ENCODE measurements at regions not wholly inside any gene's neighbourhood (a gene's known extent, or its start where the extent isn't known, plus 50 kb on each side); places are given as distances from the start of the nearest gene placed in this dataset.
"Not testable (repeated sequence)": the region's sequence is repeated elsewhere in the genome, so short reads cannot be mapped to it uniquely, and the experiment has no call there.

DNA sequence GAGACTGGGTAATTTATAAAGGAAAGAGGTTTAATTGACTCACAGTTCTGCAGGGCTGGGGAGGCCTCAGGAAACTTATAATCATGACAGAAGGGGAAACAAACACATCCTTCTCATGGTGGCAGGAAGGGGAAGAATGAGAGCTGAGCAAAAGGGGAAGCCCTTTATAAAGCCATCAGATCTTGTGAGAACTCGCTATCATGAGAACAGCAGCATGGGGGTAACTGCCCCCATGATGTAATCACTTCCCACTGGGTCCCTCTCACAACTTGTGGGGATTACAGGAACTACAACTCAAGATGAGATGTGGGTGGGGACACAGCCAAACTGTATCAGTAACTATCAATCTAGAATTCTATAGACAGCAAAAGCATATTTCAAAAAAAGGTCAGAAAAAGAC, 64.7 kb upstream of the ACTRT2 start:
- no peak overlapping the region for H3K4me3 ChIP-seq
- no peak for DNase-seq (ENCODE audit: low spot score in 2 of 2)
- H3K9me3 ChIP-seq: peaks cover 16 to 57% of the 10 kb centered on the region in 2 donors
- TF ChIP-seq, protein P1, sequence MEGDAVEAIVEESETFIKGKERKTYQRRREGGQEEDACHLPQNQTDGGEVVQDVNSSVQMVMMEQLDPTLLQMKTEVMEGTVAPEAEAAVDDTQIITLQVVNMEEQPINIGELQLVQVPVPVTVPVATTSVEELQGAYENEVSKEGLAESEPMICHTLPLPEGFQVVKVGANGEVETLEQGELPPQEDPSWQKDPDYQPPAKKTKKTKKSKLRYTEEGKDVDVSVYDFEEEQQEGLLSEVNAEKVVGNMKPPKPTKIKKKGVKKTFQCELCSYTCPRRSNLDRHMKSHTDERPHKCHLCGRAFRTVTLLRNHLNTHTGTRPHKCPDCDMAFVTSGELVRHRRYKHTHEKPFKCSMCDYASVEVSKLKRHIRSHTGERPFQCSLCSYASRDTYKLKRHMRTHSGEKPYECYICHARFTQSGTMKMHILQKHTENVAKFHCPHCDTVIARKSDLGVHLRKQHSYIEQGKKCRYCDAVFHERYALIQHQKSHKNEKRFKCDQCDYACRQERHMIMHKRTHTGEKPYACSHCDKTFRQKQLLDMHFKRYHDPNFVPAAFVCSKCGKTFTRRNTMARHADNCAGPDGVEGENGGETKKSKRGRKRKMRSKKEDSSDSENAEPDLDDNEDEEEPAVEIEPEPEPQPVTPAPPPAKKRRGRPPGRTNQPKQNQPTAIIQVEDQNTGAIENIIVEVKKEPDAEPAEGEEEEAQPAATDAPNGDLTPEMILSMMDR (IDR thresholded peaks at IDR 0.05): no peak
- TF ChIP-seq POLR2A (IDR thresholded peaks at IDR 0.05): no peak
- no peak for TF ChIP-seq POLR2AphosphoS5 (IDR thresholded peaks at IDR 0.05)
- intact Hi-C loops (cut with DNase I; ENCODE audit: low total_unique reads): no loop called here
- no peak overlapping the region for H3K27ac ChIP-seq
- no peaks in the 10 kb centered on the region for H3K36me3 ChIP-seq
- peaks cover 0 to 25% of the 10 kb centered on the region in 2 donors for H3K27me3 ChIP-seq
- H3K4me1 ChIP-seq: no peaks in the 10 kb centered on the region

DNA sequence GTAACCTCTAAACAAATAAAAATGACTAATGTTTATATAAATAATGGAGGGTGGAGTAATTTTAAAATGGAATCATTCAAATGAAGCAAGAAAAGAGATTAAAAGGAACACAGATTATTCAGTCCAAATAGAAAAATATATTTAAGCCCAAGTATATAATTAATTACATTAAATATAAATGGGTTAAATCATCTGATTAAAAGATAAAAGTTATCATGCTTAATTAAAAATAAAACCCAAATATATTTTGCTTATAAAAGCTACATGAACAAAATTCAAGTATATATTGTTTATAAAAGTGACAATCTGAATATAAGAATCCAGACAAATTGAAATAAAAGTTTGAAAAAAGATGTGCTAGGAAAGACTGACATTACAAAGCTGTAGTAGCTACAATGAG, 63.9 kb upstream of the ACTRT2 start:
- DNase-seq (ENCODE audit: low spot score in 2 of 2): no peak
- H3K27ac ChIP-seq: no peak overlapping the region
- peaks cover 16 to 57% of the 10 kb centered on the region in 2 donors for H3K9me3 ChIP-seq
- no peak for TF ChIP-seq POLR2AphosphoS5 (IDR thresholded peaks at IDR 0.05)
- TF ChIP-seq POLR2A (IDR thresholded peaks at IDR 0.05): no peak
- TF ChIP-seq, protein P1 (IDR thresholded peaks at IDR 0.05): no peak
- H3K27me3 ChIP-seq: peaks cover 0 to 25% of the 10 kb centered on the region in 2 donors
- H3K36me3 ChIP-seq: no peaks in the 10 kb centered on the region
- no peaks in the 10 kb centered on the region for H3K4me1 ChIP-seq
- intact Hi-C loops (cut with DNase I; ENCODE audit: low total_unique reads): no loop called here
- no peak overlapping the region for H3K4me3 ChIP-seq

DNA sequence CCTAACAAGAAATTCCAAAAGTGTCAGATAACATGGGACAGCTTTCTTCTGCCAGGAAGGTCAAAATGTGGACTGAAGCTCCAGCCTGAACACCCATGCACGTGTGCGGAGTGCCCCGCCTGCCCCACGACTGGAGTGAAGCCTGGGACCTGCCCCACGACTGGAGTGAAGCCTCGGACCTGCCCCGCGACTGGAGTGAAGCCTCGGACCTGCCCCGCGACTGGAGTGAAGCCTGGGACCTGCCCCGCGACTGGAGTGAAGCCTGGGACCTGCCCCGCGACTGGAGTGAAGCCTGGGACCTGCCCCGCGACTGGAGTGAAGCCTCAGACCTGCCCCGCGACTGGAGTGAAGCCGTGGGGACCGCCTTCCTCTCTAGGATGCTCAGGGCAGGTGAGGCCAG, 61.4 kb upstream of the ACTRT2 start:
- H3K27ac ChIP-seq; H3K4me1 ChIP-seq; DNase-seq (ENCODE audit: low spot score in 2 of 2); intact Hi-C loops (cut with DNase I; ENCODE audit: low total_unique reads); H3K36me3 ChIP-seq; H3K4me3 ChIP-seq: not testable (repeated sequence)
- Histone ChIP-seq H3K9me3 (peaks cover 16 to 39% of the 10 kb centered on the region in 2 donors), H3K27me3 (peaks cover 0 to 23% of the 10 kb centered on the region in 2 donors)

DNA sequence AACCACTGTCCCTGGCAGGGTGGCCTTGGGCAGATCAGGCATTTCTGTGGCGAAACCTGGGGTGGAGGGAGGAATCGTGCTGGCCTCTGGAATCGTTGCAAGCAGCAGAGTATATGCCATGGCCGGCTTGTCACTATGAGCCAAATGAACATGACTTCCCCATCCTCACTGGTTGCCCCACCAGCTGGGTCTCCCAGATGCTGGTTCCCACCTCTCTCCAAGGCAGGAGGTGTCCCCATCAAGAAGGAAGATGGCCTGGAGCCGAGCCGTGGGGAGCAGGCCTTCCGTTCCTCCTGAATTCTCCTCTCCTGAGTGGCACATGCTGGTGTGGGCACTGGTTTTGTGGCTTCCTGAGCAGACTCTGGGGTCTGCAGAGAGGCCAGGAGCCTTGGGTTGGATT, 60.2 kb upstream of the ACTRT2 start:
- DNase-seq (ENCODE audit: low spot score in 2 of 2): no peak
- H3K27me3 ChIP-seq: peaks cover 0 to 35% of the 10 kb centered on the region in 2 donors
- H3K4me1 ChIP-seq: no peaks in the 10 kb centered on the region
- peaks cover 7 to 32% of the 10 kb centered on the region in 2 donors for H3K9me3 ChIP-seq
- no peaks in the 10 kb centered on the region for H3K36me3 ChIP-seq
- H3K4me3 ChIP-seq: no peak overlapping the region
- intact Hi-C loops (cut with DNase I; ENCODE audit: low total_unique reads): no loop called here
- H3K27ac ChIP-seq: no peak overlapping the region
- no peak for TF ChIP-seq POLR2A (IDR thresholded peaks at IDR 0.05)
- TF ChIP-seq POLR2AphosphoS5 (IDR thresholded peaks at IDR 0.05): no peak
- TF ChIP-seq, protein P1 (IDR thresholded peaks at IDR 0.05): no peak

DNA sequence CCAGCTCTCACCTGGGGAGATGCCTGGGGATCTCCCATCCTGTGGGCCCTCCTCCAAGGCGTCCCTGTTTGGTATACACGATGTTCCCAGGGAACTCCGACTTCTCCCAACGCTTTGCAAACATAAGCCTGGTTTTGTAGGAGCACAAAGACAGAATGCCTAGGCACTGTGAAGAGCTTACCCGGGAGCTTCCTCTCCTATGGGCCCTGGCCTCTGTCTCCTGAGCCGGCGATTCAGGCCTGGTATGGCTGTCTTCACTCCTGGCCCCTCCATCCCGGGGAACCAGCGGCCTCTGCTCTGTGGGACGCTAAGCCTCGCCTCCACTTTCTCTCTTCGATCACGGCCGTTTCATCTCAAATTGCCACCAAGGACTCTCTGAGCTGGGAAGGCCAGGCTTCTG, 59.6 kb upstream of the ACTRT2 start:
- H3K4me3 ChIP-seq: no peak overlapping the region
- H3K27me3 ChIP-seq: peaks cover 0 to 38% of the 10 kb centered on the region in 2 donors
- intact Hi-C loops (cut with DNase I; ENCODE audit: low total_unique reads): no loop called here
- H3K4me1 ChIP-seq: no peaks in the 10 kb centered on the region
- H3K27ac ChIP-seq: no peak overlapping the region
- TF ChIP-seq, protein P1 (IDR thresholded peaks at IDR 0.05): no peak
- TF ChIP-seq POLR2A (IDR thresholded peaks at IDR 0.05): no peak
- TF ChIP-seq POLR2AphosphoS5 (IDR thresholded peaks at IDR 0.05): no peak
- H3K9me3 ChIP-seq: peaks cover 7 to 26% of the 10 kb centered on the region in 2 donors
- DNase-seq (ENCODE audit: low spot score in 2 of 2): no peak
- H3K36me3 ChIP-seq: no peaks in the 10 kb centered on the region

DNA sequence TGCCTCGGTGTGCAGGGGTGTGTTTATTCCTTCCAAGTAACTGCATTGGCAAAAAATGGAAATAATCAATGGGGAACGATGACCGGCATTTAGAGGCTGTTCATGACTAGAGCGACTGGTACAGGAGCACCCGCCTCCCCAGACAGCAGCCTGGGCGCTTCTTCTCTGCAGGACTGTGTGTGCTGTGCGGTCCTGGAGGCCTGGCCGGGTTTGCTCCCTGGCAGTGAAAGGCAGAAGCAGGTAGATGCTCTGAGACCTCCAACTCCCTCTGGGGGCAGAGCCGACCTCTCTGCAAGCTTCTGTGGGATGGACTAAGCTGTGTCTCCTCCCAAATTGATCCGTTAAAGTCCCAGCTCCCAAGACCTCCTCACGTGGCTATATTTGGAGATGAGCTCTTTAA, 59.2 kb upstream of the ACTRT2 start:
- Histone ChIP-seq H3K4me1 (no peaks in the 10 kb centered on the region), H3K9me3 (peaks cover 7 to 22% of the 10 kb centered on the region in 2 donors), H3K4me3 (no peak overlapping the region), H3K36me3 (no peaks in the 10 kb centered on the region), H3K27ac (no peak overlapping the region), H3K27me3 (peaks cover 0 to 42% of the 10 kb centered on the region in 2 donors)
- no peak for DNase-seq (ENCODE audit: low spot score in 2 of 2)
- intact Hi-C loops (cut with DNase I; ENCODE audit: low total_unique reads): no loop called here
- no peak for TF ChIP-seq POLR2A (IDR thresholded peaks at IDR 0.05)
- TF ChIP-seq, protein P1 (IDR thresholded peaks at IDR 0.05): no peak
- TF ChIP-seq POLR2AphosphoS5 (IDR thresholded peaks at IDR 0.05): no peak

All from breast epithelium (tissue), 4 donors.